OCI-LY1 (cell line): ENCODE measurements at regions not wholly inside any gene's neighbourhood (a gene's known extent, or its start where the extent isn't known, plus 50 kb on each side); places are given as distances from the start of the nearest gene placed in this dataset.

Source experiments
- H2AFZ ChIP-seq: fragments of 200-600 bp; sonication (generic), shearing (Covaris generic); 2 replicates; pipeline ENCODE4 v1.6.0; 2014; ENCODE audit warnings: antibody characterized with exemption, mild to moderate bottlenecking, low read length
- H3F3A ChIP-seq: fragments of 200-600 bp; sonication (generic), shearing (Covaris generic); 2 replicates; pipeline ENCODE4 v1.6.0; 2014; ENCODE audit warnings: mild to moderate bottlenecking, antibody characterized with exemption, low read length, moderate library complexity; ENCODE audit not compliant: insufficient read depth
- H3K27ac ChIP-seq: fragments of 200-600 bp; sonication (generic); 2 replicates; pipeline ENCODE4 v1.5.1; 2014; ENCODE audit warnings: low read length, mixed run types, mild to moderate bottlenecking, low read depth; ENCODE audit not compliant: poor library complexity, severe bottlenecking
- H3K27me3 ChIP-seq: fragments of 200-600 bp; sonication (generic); 2 replicates; pipeline ENCODE4 v1.6.0; 2014; ENCODE audit warnings: antibody characterized with exemption, mild to moderate bottlenecking, low read length, moderate library complexity; ENCODE audit not compliant: insufficient read depth
- H3K36me3 ChIP-seq: fragments of 200-600 bp; sonication (generic); 2 replicates; pipeline ENCODE4 v1.6.1; 2014; ENCODE audit warnings: mild to moderate bottlenecking, antibody characterized with exemption, low read length, moderate library complexity, mixed read lengths; ENCODE audit not compliant: insufficient read depth
- H3K4me1 ChIP-seq: fragments of 200-600 bp; sonication (generic); 2 replicates; pipeline ENCODE4 v1.5.1; 2014; ENCODE audit warnings: mild to moderate bottlenecking, low read length, moderate library complexity; ENCODE audit not compliant: insufficient read depth, severe bottlenecking
- H3K4me2 ChIP-seq: fragments of 200-600 bp; sonication (generic), shearing (Covaris generic); 2 replicates; pipeline ENCODE4 v1.6.1; 2014; ENCODE audit warnings: low read length
- H3K4me3 ChIP-seq: fragments of 200-600 bp; sonication (generic); 2 replicates; pipeline ENCODE4 v1.5.1; 2014; ENCODE audit warnings: low read length, low read depth, mild to moderate bottlenecking, mixed read lengths; ENCODE audit not compliant: poor library complexity, severe bottlenecking
- H3K79me2 ChIP-seq: fragments of 200-600 bp; shearing (Covaris generic); 2 replicates; pipeline ENCODE4 v1.6.1; 2016; ENCODE audit warnings: mixed run types, low read length, mixed read lengths; ENCODE audit not compliant: insufficient read depth
- H3K9ac ChIP-seq: fragments of 200-600 bp; sonication (generic), shearing (Covaris generic); 2 replicates; pipeline ENCODE4 v1.6.1; 2014; ENCODE audit warnings: mild to moderate bottlenecking, low read length, mixed read lengths
- H3K9me2 ChIP-seq: fragments of 200-600 bp; sonication (generic), shearing (Covaris generic); 2 replicates; pipeline ENCODE4 v1.6.1; 2014; ENCODE audit warnings: low read depth, mild to moderate bottlenecking, low read length, mixed read lengths
- H3K9me3 ChIP-seq: fragments of 200-600 bp; shearing (Covaris generic); 2 replicates; pipeline ENCODE4 v1.6.1; 2014; ENCODE audit warnings: low read length, mixed read lengths
- H4K20me1 ChIP-seq: fragments of 200-600 bp; sonication (generic), shearing (Covaris generic); 2 replicates; pipeline ENCODE4 v1.6.0; 2016; ENCODE audit warnings: mild to moderate bottlenecking, low read length; ENCODE audit not compliant: insufficient read depth
- CTCF ChIP-seq: fragments of 200-600 bp; sonication (generic), shearing (Covaris generic); IDR thresholded peaks from 2 replicates; pipeline ENCODE4 v1.5.1; 2017; ENCODE audit warnings: mild to moderate bottlenecking, antibody characterized with exemption, low read length, moderate library complexity, mixed read lengths
- EZH2 ChIP-seq: fragments of 200-600 bp; sonication (generic), shearing (Covaris generic); IDR thresholded peaks from 2 replicates; pipeline ENCODE4 v1.8.0; 2017; ENCODE audit warnings: borderline replicate concordance, mixed run types, mild to moderate bottlenecking, antibody characterized with exemption, low read length, moderate library complexity, mixed read lengths

GRCh38 chr2:129799036-129799958, 180.2 kb upstream of the RAB6C start:
- H3K4me3 ChIP-seq = no peak overlapping the region
- TF ChIP-seq EZH2 (no peak), CTCF (no peak)

GRCh38 chr2:129800285-129800684, 179.2 kb upstream of the RAB6C start:
- Histone ChIP-seq H3K9ac (no peak overlapping the region), H3K4me2 (no peak overlapping the region), H3K4me3 (no peak overlapping the region), H3K9me3 (no peaks in the 10 kb centered on the region), H3K9me2 (no peaks in the 10 kb centered on the region), H3K36me3 (no peaks in the 10 kb centered on the region), H3K27ac (no peak overlapping the region), H3F3A (no peaks in the 10 kb centered on the region), H3K79me2 (no peaks in the 10 kb centered on the region), H4K20me1 (no peaks in the 10 kb centered on the region), H2AFZ (no peak overlapping the region), H3K4me1 (no peaks in the 10 kb centered on the region), H3K27me3 (no peaks in the 10 kb centered on the region; the same call in 1 of the 2 replicates)
- TF ChIP-seq EZH2 (no peak), CTCF (no peak)

More at GRCh38 chr2:129799036-129799958, 180.2 kb upstream of the RAB6C start:
- Histone ChIP-seq H2AFZ (no peak overlapping the region), H3K79me2 (no peaks in the 10 kb centered on the region), H3F3A (no peaks in the 10 kb centered on the region), H3K9ac (no peak overlapping the region), H4K20me1 (no peaks in the 10 kb centered on the region), H3K36me3 (no peaks in the 10 kb centered on the region), H3K9me2 (no peaks in the 10 kb centered on the region), H3K9me3 (no peaks in the 10 kb centered on the region), H3K27me3 (no peaks in the 10 kb centered on the region; the same call in 1 of the 2 replicates), H3K27ac (no peak overlapping the region), H3K4me1 (no peaks in the 10 kb centered on the region), H3K4me2 (no peak overlapping the region)

GRCh38 chr2:129800686-129801085, 178.8 kb upstream of the RAB6C start:
- Histone ChIP-seq H4K20me1 (no peaks in the 10 kb centered on the region), H3K9ac (no peak overlapping the region), H3K9me3 (no peaks in the 10 kb centered on the region), H3K36me3 (no peaks in the 10 kb centered on the region), H3K27me3 (no peaks in the 10 kb centered on the region; the same call in 1 of the 2 replicates), H2AFZ (no peak overlapping the region), H3K9me2 (no peaks in the 10 kb centered on the region), H3K4me1 (no peaks in the 10 kb centered on the region), H3K4me2 (no peak overlapping the region), H3K4me3 (no peak overlapping the region), H3K79me2 (no peaks in the 10 kb centered on the region), H3F3A (no peaks in the 10 kb centered on the region), H3K27ac (no peak overlapping the region)
- TF ChIP-seq EZH2 (no peak), CTCF (no peak)
